GM19025 (cell line): ENCODE measurements at regions not wholly inside any gene's neighbourhood (a gene's known extent, or its start where the extent isn't known, plus 50 kb on each side); places are given as distances from the start of the nearest gene placed in this dataset.

Source experiments
- ATAC-seq: cut with Tn5 transposase; IDR thresholded peaks from one replicate; pipeline ENCODE4 v1.9.1; 2021; ENCODE audit warnings: mild to moderate bottlenecking, low read depth, moderate library complexity; ENCODE audit not compliant: unreplicated experiment

DNA sequence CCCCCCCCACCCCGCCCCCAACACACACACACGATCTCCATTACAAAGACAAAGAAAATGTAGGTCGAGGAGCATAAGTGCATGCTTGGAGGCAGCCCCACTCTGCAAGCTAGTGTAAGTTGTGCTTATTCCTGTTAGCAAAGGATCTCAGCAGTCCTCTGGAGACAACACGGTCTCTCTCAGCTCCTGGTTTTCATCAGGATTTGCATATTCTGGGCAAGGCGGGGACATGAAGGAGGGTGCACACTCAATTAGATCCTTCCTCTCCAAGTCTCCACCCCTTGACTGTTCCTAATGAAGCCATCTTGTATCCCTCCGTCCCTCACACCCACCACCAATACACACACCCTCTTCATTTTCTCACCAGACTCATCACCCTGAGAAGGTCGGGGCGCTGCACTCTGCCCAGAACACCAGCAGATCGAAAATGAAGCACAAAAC, 63.8 kb downstream of the MRPL46 start:
- ATAC-seq, result no peak

- ATAC-seq, result no peak
These were observed 65.1 kb downstream of the MRPL46 start for GRCh38 chr15:88401996-88402656.

GRCh38 chr15:88401251-88401995, 65.8 kb downstream of the MRPL46 start:
- no peak for ATAC-seq

DNA sequence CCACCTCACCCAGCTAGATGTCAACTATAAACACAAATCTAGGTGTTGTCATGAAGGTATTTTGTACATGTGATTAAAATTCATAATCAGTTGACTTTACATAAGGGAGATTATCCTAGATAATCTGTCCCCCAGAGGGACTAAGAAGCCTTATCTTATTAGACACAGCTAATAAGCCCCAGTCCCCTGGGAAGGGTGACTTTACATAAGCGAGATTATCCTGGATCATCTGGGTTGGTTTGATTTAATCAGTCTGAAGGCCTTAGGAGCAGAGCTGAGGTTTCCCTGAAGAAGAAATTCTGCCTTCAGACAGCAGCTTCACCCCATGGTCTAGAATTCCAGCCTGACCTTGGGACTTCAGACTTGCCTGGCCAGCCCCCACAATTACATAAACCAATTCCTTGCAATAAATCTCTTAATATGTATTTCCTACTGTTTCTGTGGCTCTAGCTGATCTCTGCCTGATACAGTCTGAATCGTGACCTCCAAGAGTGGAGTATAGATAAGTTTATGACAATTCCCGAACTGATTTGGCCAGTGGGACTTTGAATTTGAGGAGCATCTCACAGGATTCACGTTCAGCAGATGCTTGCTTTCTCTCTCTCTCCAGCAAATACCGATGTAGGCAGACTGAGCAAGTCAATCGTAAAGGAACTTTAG, 66.5 kb downstream of the MRPL46 start:
- no peak for ATAC-seq

- ATAC-seq, result no peak
These were observed 67.1 kb downstream of the MRPL46 start for GRCh38 chr15:88400084-88400483.

DNA sequence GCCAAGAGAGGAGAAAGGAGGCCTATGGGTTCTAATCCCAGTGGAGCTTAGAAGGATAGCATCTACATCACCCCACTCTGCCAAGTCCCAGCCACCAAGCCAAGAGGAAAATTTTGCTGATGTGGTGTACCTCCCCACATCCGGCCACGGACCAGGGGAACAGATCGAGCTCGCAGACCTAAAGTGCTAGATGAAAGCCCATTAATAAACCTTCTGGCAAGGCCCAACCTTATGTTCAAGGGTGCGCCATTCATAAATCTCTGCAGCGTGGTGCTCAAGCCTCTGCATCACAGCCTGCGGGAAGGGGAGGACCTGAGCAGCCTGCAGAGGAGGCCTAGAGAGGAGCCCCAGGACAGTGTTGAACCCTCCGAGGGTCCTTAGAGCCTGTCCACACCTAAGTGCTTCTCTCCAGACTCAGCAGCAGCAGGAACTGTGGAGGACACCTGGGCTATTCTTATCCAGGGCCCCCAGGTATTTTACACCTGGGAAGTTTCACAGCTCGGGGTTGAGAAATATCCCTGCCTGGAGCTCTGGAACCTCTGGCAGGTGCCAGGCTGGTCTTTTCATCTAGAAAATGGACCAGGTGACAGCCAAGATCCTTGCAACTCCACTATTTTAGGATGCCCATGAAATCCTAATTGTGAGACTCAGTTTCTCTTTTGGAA, 68.0 kb downstream of the MRPL46 start:
- ATAC-seq, result no peak

DNA sequence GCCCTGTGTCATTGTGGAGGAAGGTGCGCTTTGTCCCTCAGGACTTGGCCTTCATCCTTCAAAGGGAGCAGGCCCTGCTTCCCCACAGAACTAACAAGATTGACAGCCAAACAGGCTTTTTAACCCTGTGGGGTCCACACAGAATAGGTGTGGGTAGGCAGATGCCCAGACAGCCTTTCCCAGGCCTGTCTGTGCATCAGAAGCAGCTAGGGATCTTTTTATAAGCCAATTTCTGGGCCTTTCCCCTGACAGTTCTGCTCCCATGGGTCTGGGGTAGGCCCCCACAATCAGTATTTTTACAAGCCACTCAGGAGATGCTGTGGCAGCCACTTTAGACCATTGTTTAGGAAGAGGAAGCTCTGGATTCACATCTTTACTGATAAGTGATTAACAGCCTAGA, 69.2 kb downstream of the MRPL46 start:
- no peak for ATAC-seq

GRCh38 chr15:88397506-88397905, 69.7 kb downstream of the MRPL46 start:
- ATAC-seq, result no peak

GRCh38 chr15:88395872-88396781, 71.1 kb downstream of the MRPL46 start:
- no peak for ATAC-seq

DNA sequence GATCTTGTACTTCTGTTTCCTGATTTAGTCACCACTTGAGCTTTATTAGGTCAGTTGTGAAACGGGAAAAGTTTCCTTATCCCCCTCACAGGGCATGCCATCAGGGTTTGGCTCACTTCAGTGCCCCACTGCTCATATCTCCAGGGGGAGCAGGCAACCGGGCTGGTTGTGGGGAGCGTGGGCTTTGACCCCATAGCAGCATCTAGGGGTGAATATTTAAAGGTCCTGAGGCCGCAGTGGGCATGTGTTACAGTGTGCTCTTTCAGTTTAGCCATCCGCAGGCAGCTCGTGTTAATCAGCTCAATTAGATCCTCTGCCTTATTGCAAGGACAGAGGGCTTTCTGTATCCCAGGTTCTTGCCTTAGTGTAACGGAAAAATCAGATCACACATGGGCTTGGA, 71.9 kb downstream of the MRPL46 start:
- ATAC-seq, result no peak

- no peak for ATAC-seq
These were observed 72.5 kb downstream of the MRPL46 start for GRCh38 chr15:88394553-88395145.

DNA sequence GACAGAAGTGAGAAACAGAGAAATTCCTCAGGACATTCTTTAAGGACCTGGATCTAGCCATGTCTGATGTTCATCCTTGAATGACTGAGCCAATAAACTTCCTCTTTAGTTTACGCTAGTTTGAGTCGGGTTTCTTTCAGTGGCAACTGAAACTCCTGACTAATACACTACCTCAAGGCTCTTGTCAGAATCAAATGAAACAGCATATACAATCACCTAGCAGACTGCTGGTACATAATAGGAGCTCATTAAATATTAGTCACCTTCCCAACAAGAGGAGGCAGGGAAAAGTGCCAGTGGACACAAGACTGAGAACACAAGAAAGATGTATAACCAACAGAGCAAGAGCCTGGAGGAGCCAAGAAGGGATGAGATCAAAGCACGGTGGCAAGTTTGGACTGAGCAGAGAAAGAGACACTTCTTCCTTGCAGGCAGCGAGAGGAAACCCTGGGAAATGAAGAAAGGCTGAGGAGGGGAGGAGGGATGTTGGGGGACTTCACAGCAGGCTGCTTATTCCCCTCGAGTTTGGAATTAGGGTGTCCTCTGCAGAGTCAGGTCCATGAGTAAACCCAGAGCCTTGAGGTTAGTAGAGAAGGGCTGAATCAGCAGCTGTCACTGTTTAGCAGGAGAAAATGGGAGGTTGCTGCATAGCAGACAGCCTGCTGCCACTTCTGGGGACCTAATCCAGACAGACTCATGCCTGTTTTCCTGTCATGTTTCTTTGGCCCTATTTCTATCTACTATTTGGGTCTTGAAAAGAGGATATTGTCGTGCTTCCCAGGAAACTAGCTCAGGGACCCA, 73.3 kb downstream of the MRPL46 start:
- ATAC-seq, result no peak

GRCh38 chr15:88391700-88392099, 75.5 kb downstream of the MRPL46 start:
- no peak for ATAC-seq

DNA sequence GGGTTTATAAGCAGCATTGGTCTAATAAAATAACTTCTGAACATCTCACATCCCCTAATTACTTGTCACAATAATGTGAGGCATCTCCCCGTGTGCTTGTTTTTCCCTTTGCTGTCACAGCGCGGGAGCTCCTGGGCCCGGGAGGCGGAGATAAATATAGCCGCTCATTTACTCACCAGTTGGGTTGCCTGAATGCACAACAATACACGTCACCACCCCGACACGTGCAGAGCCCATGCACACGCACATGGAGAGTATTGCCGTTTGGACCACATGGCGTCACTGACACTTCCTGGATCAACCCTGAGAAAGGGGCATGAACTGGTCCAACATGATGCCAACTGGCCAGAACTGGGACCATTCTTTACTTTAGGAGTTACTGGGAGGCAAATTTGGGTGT, 76.2 kb downstream of the MRPL46 start:
- no peak for ATAC-seq

DNA sequence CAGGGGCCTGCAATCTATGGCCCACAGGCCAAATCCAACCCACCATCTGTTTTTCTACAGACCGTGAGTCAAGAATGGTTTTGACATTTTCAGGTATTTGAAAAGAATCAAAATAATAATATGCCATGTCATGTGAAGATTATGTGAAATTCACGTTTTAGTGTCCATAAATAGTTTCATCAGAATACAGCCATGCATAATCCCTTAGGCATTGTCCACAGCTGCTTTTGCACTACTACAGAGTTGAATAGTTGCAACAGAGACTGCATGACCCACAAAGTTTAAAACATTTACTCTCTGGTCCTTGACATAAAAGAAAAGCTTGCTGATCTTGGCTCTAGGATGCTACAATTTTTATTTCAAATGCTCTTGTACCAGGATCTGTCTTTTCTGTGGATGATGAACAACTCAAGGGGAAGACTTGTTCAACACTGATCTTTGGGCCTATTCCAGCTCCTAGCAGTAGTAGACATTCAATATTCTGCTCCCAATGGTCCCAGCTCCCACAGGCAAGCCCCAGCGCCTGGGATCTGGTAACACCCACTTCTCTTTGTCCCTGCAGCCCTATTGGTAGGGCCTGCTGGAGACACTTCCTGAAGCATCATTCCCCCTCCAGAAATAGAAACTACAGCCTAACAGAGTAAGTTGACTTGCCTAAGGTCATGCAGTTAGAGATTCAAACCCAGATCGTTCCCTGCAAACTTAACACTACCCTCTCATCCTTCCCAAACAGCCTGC, 76.9 kb downstream of the MRPL46 start:
- no peak for ATAC-seq

- ATAC-seq, result no peak
These were observed 78.1 kb downstream of the MRPL46 start for GRCh38 chr15:88389120-88389519.

- ATAC-seq, result no peak
These were observed 78.5 kb downstream of the MRPL46 start for GRCh38 chr15:88388686-88389085.

GRCh38 chr15:88385078-88385700, 82.0 kb downstream of the MRPL46 start:
- no peak for ATAC-seq
